HepG2 (cell line): ENCODE measurements at regions not wholly inside any gene's neighbourhood (a gene's known extent, or its start where the extent isn't known, plus 50 kb on each side); places are given as distances from the start of the nearest gene placed in this dataset.

ENCODE experiments used
- ATAC-seq: fragments of 200-7000 bp; cut with Tn5 transposase; 3 replicates; pipeline ENCODE4 v1.9.1; 2020; ENCODE audit warnings: mild to moderate bottlenecking, moderate library complexity
- BruUV-seq: library from RNA; stranded (reverse); fragments of 400-500 nt; replicated peaks from 2 replicates; lab custom pipeline; 2021; lab: Mats Ljungman, UMichigan
- CTCF ChIA-PET: fragments of 300-600 bp; formaldehyde crosslinking; extraction: SDS; loops from one replicate; lab custom pipeline; 2021; ENCODE audit warnings: low total read pairs, inconsistent platforms, low intra/inter-chr PET ratio; lab: Yijun Ruan, JAX
- POLR2A ChIA-PET: fragments of 350-600 bp; sonication (Branson Sonifier 250); formaldehyde crosslinking; loops from one replicate; lab custom pipeline; 2020; ENCODE audit warnings: antibody characterized with exemption, inconsistent platforms; lab: Yijun Ruan, JAX
- DNase-seq: peaks from one replicate; pipeline ENCODE4 v3.0.0-alpha.2; 2015; ENCODE audit warnings: low spot score
- FAIRE-seq: peaks from 3 replicates; lab custom pipeline; 2011; peaks lifted over from hg19 to GRCh38; lab: Jason Lieb, UNC
- H2AFZ ChIP-seq: one replicate; pipeline ENCODE4 v1.6.1; 2011; ENCODE audit warnings: low read length, inconsistent platforms
- H3K27ac ChIP-seq: fragments of 300-600 bp; 3 replicates; pipeline ENCODE4 v1.8.0; 2011; ENCODE audit warnings: mixed run types, mild to moderate bottlenecking, mixed read lengths, low read length, inconsistent platforms; ENCODE audit not compliant: insufficient read depth; ENCODE audit errors: extremely low read length
- H3K27me3 ChIP-seq, 2 experiments: fragments of 200-600 bp in 1 of 2; 2 replicates in 1 of 2; 3 replicates in 1 of 2; pipeline versions ENCODE4 v1.6.0 to v1.8.0; 2011; ENCODE audit warnings: low read length in 2 of 2, mild to moderate bottlenecking in 2 of 2, moderate library complexity in 2 of 2, inconsistent platforms in 1 of 2; ENCODE audit not compliant: insufficient read depth in 2 of 2, control insufficient read depth in 1 of 2
- H3K36me3 ChIP-seq, 2 experiments: fragments of 200-600 bp in 1 of 2; replicated peaks in 1 of 2; 2 replicates in 1 of 2; 3 replicates in 1 of 2; pipeline versions ENCODE4 v1.5.1 to v1.8.0; 2011; ENCODE audit warnings: low read length in 2 of 2, inconsistent platforms in 1 of 2; ENCODE audit not compliant: insufficient read depth in 2 of 2, control insufficient read depth in 1 of 2
- H3K4me1 ChIP-seq: 2 replicates; pipeline ENCODE4 v1.5.1; 2012; ENCODE audit warnings: low read length, inconsistent platforms; ENCODE audit not compliant: insufficient read depth
- H3K4me2 ChIP-seq: 2 replicates; pipeline ENCODE4 v1.6.0; 2011; ENCODE audit warnings: low read depth, low read length, inconsistent platforms
- H3K4me3 ChIP-seq, 3 experiments: fragments of 200-600 bp in 1 of 3; sonication (generic), shearing (Covaris generic) in 1 of 3; replicated peaks in 1 of 3; 2 replicates each; pipeline ENCODE4 v1.5.1; 2011 to 2016; ENCODE audit warnings: low read length in 3 of 3, inconsistent platforms in 2 of 3, low read depth in 2 of 3, mild to moderate bottlenecking in 2 of 3, control low read depth in 1 of 3, mixed read lengths in 1 of 3; ENCODE audit not compliant: insufficient read depth in 1 of 3
- H3K79me2 ChIP-seq: one replicate; pipeline ENCODE4 v1.6.1; 2011; ENCODE audit warnings: low read length, inconsistent platforms; ENCODE audit not compliant: insufficient read depth
- H3K9ac ChIP-seq: 2 replicates; pipeline ENCODE4 v1.6.0; 2011; ENCODE audit warnings: mild to moderate bottlenecking, low read depth, low read length, inconsistent platforms; ENCODE audit not compliant: insufficient read depth
- H3K9me3 ChIP-seq: 2 replicates; pipeline ENCODE4 v1.5.1; 2012; ENCODE audit warnings: mild to moderate bottlenecking, low read length
- H4K20me1 ChIP-seq: 2 replicates; pipeline ENCODE4 v1.6.0; 2011; ENCODE audit warnings: inconsistent platforms, mild to moderate bottlenecking, low read length, moderate library complexity; ENCODE audit not compliant: insufficient read depth
- AGO1 ChIP-seq: fragments of 200-400 bp; formaldehyde crosslinking; IDR thresholded peaks from 2 replicates; pipeline ENCODE4 v1.6.1; 2017; ENCODE audit warnings: mild to moderate bottlenecking, low read depth, low read length, moderate library complexity; ENCODE audit not compliant: poor library complexity, severe bottlenecking
- ETV5 ChIP-seq: IDR thresholded peaks from 2 replicates; pipeline ENCODE4 v1.6.1; 2018; ENCODE audit warnings: missing biosample characterization, missing genetic modification reagents, inconsistent platforms, borderline replicate concordance
- FOXA1 ChIP-seq, 2 experiments: fragments of 450-650 bp in 1 of 2; sonication (generic) in 1 of 2; formaldehyde crosslinking in 1 of 2; IDR thresholded peaks; 2 replicates each; pipeline versions ENCODE4 v1.4.0 to v1.6.1; 2016 to 2020; ENCODE audit warnings: missing genetic modification reagents in 1 of 2
- HDAC2 ChIP-seq: sonication (generic); formaldehyde crosslinking; IDR thresholded peaks from 2 replicates; pipeline ENCODE4 v1.4.0; 2020; ENCODE audit warnings: missing genetic modification reagents
- HOXA9 ChIP-seq: sonication (generic); formaldehyde crosslinking; IDR thresholded peaks from 2 replicates; pipeline ENCODE4 v1.8.1; 2022; ENCODE audit warnings: missing genetic modification reagents, mild to moderate bottlenecking, moderate library complexity, borderline replicate concordance
- KDM5A ChIP-seq: fragments of 200-600 bp; sonication (generic); IDR thresholded peaks from 2 replicates; pipeline ENCODE4 v1.7.0; 2018; ENCODE audit warnings: antibody characterized with exemption, mild to moderate bottlenecking, low read length, borderline replicate concordance
- LRRFIP1 ChIP-seq: sonication (generic); formaldehyde crosslinking; conservative IDR thresholded peaks from 2 replicates; pipeline ENCODE4 v1.4.0; 2020; ENCODE audit warnings: missing genetic modification reagents
- MAZ ChIP-seq, 2 experiments: sonication (generic) in 1 of 2; formaldehyde crosslinking in 1 of 2; IDR thresholded peaks; 2 replicates each; pipeline versions ENCODE4 v1.5.0 to v1.6.1; 2012 to 2020; ENCODE audit warnings: low read depth in 2 of 2, mild to moderate bottlenecking in 2 of 2, borderline replicate concordance in 1 of 2, improper control_type of control experiment in 1 of 2, low read length in 1 of 2, missing genetic modification reagents in 1 of 2, moderate library complexity in 1 of 2
- MYNN ChIP-seq: sonication (generic); formaldehyde crosslinking; IDR thresholded peaks from 2 replicates; pipeline ENCODE4 v1.4.0; 2020; ENCODE audit warnings: mild to moderate bottlenecking, low read depth, missing genetic modification reagents
- POLR2AphosphoS2 ChIP-seq: IDR thresholded peaks from 2 replicates; pipeline ENCODE4 v1.6.1; 2011; ENCODE audit warnings: low read depth, low read length, improper control_type of control experiment
- RFX1 ChIP-seq: fragments of 450-650 bp; IDR thresholded peaks from 2 replicates; pipeline ENCODE4 v1.6.1; 2017
- SSRP1 ChIP-seq: IDR thresholded peaks from 2 replicates; pipeline ENCODE4 v1.6.1; 2016; ENCODE audit warnings: control low read depth
- TBX2 ChIP-seq: sonication (generic); formaldehyde crosslinking; IDR thresholded peaks from 2 replicates; pipeline ENCODE4 v1.5.0; 2020; ENCODE audit warnings: missing genetic modification reagents, mild to moderate bottlenecking, borderline replicate concordance
- ZBTB3 ChIP-seq: sonication (generic); formaldehyde crosslinking; IDR thresholded peaks from 2 replicates; pipeline ENCODE4 v1.4.0; 2020; ENCODE audit warnings: low read depth, mild to moderate bottlenecking, moderate library complexity, missing genetic modification reagents, borderline replicate concordance
- ZNF143 ChIP-seq: sonication (generic); formaldehyde crosslinking; IDR thresholded peaks from 2 replicates; pipeline ENCODE4 v1.4.0; 2020; ENCODE audit warnings: missing genetic modification reagents
- ZNF205 ChIP-seq: IDR thresholded peaks from 2 replicates; pipeline ENCODE4 v1.6.1; 2018; ENCODE audit warnings: missing biosample characterization, missing genetic modification reagents
- ZNF350 ChIP-seq: sonication (generic); formaldehyde crosslinking; IDR thresholded peaks from 2 replicates; pipeline ENCODE4 v1.4.0; 2020; ENCODE audit warnings: mild to moderate bottlenecking, low read depth, missing genetic modification reagents, borderline replicate concordance
- ZNF557 ChIP-seq: sonication (generic); formaldehyde crosslinking; IDR thresholded peaks from 2 replicates; pipeline ENCODE4 v1.4.0; 2020; ENCODE audit warnings: missing genetic modification reagents
- ZNF672 ChIP-seq: sonication (generic); formaldehyde crosslinking; IDR thresholded peaks from 2 replicates; pipeline ENCODE4 v1.8.1; 2022; ENCODE audit warnings: missing genetic modification reagents
- WGBS: methylation state at CpG from one replicate; pipeline ENCODE4 v1.1.6; 2017; ENCODE audit warnings: low lambda C conversion rate; 5-methylcytosine and 5-hydroxymethylcytosine counted together
- in situ Hi-C: cut with HindIII; loops from 2 replicates; pipeline ENCODE4 v1.10.0; 2017; ENCODE audit warnings: low pct_unique_long_range_greater_than_20kb; ENCODE audit not compliant: extremely low pct_ligation_motif_present
- intact Hi-C: fragments of 100-400 bp; cut with micrococcal nuclease; formaldehyde crosslinking; loops from one replicate; pipeline ENCODE4 v1.10.0; 2022; ENCODE audit not compliant: unreplicated experiment

GRCh38 chr13:73198991-73199411, 140.2 kb downstream of the KLF5 start:
- no peaks in the 10 kb centered on the region for H3K36me3 ChIP-seq
- intact Hi-C loops = no loop called here
- H3K4me1 ChIP-seq = peaks cover 15% of the 10 kb centered on the region; the same call in 1 of the 2 replicates
- peak; percentile 51 for ATAC-seq
- H3K4me3 ChIP-seq = no peak overlapping the region
- POLR2A ChIA-PET = no interaction called here
- no peaks in the 10 kb centered on the region for H3K79me2 ChIP-seq
- TF ChIP-seq ZNF205 = no peak
- TF ChIP-seq FOXA1 (IDR thresholded peaks at IDR 0.05) = no peak
- TF ChIP-seq FOXA1 (CRISPR knock-in tag; IDR thresholded peaks at IDR 0.05) = peak; percentile 42; the same call in 1 of the 2 replicates
- no peak for TF ChIP-seq HDAC2 (CRISPR knock-in tag)
- TF ChIP-seq, all 625 proteins: peak for 1
- Histone ChIP-seq H4K20me1 (no peaks in the 10 kb centered on the region), H3K27me3 (no peaks in the 10 kb centered on the region), H3K9me3 (no peaks in the 10 kb centered on the region), H3K4me2 (no peak overlapping the region), H2AFZ (no peak overlapping the region), H3K27ac (no peak overlapping the region), H3K9ac (no peak overlapping the region)
- WGBS = 8% methylated on average over 4 of the region's 4 CpGs
- in situ Hi-C loops = no loop called here
- CTCF ChIA-PET = no interaction called here
- FAIRE-seq = no peak
- DNase-seq = peak; percentile 56
- BruUV-seq = no TSS peak

- no peaks in the 10 kb centered on the region for H4K20me1 ChIP-seq
- no peak overlapping the region for H3K4me2 ChIP-seq
- no peak for ATAC-seq
- in situ Hi-C loops = no loop called here
- POLR2A ChIA-PET = no interaction called here
- H3K79me2 ChIP-seq = no peaks in the 10 kb centered on the region
- H3K4me3 ChIP-seq = no peak overlapping the region
- H3K27ac ChIP-seq = no peak overlapping the region
- no peak for FAIRE-seq
- no peaks in the 10 kb centered on the region for H3K9me3 ChIP-seq
- no peaks in the 10 kb centered on the region for H3K36me3 ChIP-seq
- no peak overlapping the region for H3K9ac ChIP-seq
- H3K27me3 ChIP-seq = no peaks in the 10 kb centered on the region
- CTCF ChIA-PET = no interaction called here
- BruUV-seq = no TSS peak
- peaks cover 18% of the 10 kb centered on the region; the same call in 1 of the 2 replicates for H3K4me1 ChIP-seq
- DNase-seq = no peak
- intact Hi-C loops = no loop called here
- no peak overlapping the region for H2AFZ ChIP-seq
- no peak for TF ChIP-seq TBX2 (CRISPR knock-in tag)
- TF ChIP-seq ZBTB3 (CRISPR knock-in tag) = no peak
- TF ChIP-seq POLR2AphosphoS2 = no peak
- TF ChIP-seq LRRFIP1 (CRISPR knock-in tag) = no peak
- TF ChIP-seq MAZ (IDR thresholded peaks at IDR 0.05; ENCODE audit: borderline replicate concordance, low read depth, low read length) = no peak
- no peak for TF ChIP-seq MAZ (CRISPR knock-in tag; IDR thresholded peaks at IDR 0.05; ENCODE audit: low read depth)
- TF ChIP-seq ZNF672 = no peak
- TF ChIP-seq ETV5 (CRISPR knock-in tag) = no peak
- TF ChIP-seq SSRP1 (CRISPR knock-in tag) = no peak
- no peak for TF ChIP-seq RFX1
- TF ChIP-seq MYNN = no peak
- no peak for TF ChIP-seq HOXA9 (CRISPR knock-in tag)
- no peak for TF ChIP-seq KDM5A
- no peak for TF ChIP-seq ZNF143 (CRISPR knock-in tag)
- no peak for TF ChIP-seq ZNF557 (CRISPR knock-in tag)
- no peak for TF ChIP-seq AGO1
- no peak for TF ChIP-seq ZNF350 (CRISPR knock-in tag)
These were observed 136.3 kb downstream of the KLF5 start for GRCh38 chr13:73195091-73195490.
